GM19397 (cell line): ENCODE measurements at regions not wholly inside any gene's neighbourhood (a gene's known extent, or its start where the extent isn't known, plus 50 kb on each side); places are given as distances from the start of the nearest gene placed in this dataset.
A peak's percentile ranks its signal among the peaks of the same experiment; 100 is the strongest.
"Not testable (repeated sequence)": the region's sequence is repeated elsewhere in the genome, so short reads cannot be mapped to it uniquely, and the experiment has no call there.

ENCODE experiments used
- ATAC-seq: cut with Tn5 transposase; IDR thresholded peaks from one replicate; pipeline ENCODE4 v1.9.1; 2021; ENCODE audit warnings: mild to moderate bottlenecking, moderate library complexity; ENCODE audit not compliant: unreplicated experiment

DNA sequence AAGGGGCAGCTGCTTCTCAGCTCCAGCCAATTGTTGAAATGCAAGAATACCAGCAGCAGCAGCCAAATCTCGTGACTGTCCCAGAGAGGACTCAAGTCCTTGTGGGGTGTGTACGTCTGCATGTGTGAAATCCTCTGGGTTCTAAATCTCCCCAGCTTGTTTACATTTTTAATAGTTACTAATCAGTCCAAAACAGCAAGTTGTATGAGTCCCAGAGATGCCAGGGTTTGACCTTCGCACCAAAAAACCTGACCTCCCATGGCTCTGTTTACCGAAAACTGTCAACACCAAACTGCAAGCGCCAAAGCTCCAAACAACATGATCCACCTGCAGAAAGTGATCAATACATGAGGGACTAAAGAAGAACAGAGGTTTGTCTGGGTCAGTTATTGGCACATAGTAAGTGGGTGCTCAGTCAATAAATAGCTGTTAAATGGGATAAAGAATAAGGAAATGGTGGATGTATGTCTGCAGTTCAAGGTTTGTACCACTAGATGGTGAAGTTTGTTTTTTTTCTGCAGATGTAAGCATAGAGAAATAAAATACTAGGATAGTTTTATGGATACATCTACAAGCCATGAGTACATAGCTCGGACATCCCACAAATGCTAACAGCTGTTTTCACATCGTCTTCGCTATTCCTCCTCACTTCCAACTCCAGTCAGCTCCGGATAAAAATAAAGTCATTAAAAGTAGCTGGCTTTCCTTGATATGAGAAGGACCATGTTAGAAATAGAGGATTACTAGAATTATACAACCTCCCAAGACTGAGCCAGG is 85.3 kb upstream of the ADRB2 start:
- no peak for ATAC-seq

GRCh38 chr5:148741766-148742165 is 84.6 kb upstream of the ADRB2 start:
- not testable (repeated sequence) for ATAC-seq

DNA sequence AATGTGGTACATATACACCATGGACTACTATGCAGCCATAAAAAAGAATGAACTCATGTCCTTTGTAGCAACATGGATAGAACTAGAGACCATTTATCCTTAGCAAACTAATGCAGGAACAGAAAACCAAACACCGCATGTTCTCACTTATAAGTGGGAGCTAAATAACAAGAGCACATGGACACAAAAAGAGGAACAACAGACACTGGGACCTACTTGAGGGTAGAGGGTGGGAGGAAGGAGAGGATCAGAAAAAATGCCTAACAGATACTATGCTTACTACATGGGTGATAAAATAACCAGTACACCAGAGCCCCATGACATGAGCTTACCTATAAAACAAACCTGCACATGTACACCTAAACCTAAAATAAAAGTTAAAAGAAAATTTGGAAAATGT is 82.0 kb upstream of the ADRB2 start:
- ATAC-seq, result not testable (repeated sequence)

GRCh38 chr5:148746826-148747535 is 79.4 kb upstream of the ADRB2 start:
- peak; percentile 76 for ATAC-seq

- no peak for ATAC-seq
These were observed 78.9 kb upstream of the ADRB2 start for GRCh38 chr5:148747536-148747906.

GRCh38 chr5:148748702-148749392 is 77.6 kb upstream of the ADRB2 start:
- no peak for ATAC-seq

DNA sequence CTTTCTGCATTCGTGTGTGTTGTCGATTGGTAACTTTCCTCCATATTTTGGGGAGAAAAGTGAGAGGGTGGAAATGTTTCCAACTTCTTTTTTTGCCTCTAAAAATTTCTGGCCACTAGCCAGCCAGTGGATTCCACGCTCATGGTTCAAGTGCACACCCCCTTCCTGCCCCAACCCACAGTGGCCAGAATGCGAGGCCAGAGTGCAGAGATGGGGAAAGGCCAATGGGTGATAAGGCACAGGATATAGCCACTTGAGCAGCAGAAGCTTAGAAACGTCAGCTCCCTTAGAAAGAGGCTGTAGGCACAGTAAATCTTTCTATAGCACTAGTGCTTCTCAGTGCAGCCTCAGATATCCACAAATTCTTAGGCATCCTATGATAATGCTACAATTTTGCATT is 75.8 kb upstream of the ADRB2 start:
- no peak for ATAC-seq

GRCh38 chr5:148751025-148751424 is 75.4 kb upstream of the ADRB2 start:
- ATAC-seq, result no peak

DNA sequence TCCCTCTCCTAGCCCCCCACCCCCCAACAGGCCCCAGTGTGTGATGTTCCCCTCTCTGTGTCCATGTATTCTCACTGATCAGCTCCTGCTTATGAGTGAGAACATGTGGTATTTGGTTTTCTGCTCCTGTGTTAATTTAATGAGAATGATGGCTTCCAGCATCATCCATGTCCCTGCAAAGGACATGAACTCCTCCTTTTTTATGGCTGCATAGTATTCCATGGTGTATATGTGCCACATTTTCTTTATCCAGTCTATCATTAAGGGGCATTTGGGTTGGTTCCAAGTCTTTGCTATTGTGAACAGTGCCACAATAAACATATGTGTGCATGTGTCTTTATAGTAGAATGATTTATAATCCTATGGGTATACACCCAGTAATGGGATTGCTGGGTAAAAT is 74.0 kb upstream of the ADRB2 start:
- ATAC-seq, result not testable (repeated sequence)

GRCh38 chr5:148759101-148759500 is 67.3 kb upstream of the ADRB2 start:
- no peak for ATAC-seq

GRCh38 chr5:148760945-148761638 is 65.3 kb upstream of the ADRB2 start:
- peak; percentile 100 for ATAC-seq

DNA sequence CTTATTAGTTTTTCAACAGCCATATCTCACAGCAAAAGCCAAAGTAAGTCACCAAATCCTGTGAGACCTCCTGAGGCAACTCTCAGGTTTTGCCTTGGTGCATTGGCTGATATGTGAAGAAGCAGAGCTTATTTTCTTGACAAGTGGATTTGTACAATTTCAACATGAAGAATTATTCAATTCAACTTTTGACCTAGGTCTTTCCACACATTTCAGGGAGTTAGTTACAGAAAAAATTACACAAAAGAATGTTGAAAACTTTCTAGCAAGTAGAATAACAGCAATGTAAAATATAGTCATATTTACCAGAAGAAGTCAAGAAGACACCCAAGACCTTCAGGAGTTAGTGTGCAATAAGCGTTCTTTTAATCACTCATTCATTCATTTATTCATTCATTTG is 62.4 kb upstream of the ADRB2 start:
- no peak for ATAC-seq

- no peak for ATAC-seq
These were observed 61.4 kb upstream of the ADRB2 start for GRCh38 chr5:148765061-148765460.

DNA sequence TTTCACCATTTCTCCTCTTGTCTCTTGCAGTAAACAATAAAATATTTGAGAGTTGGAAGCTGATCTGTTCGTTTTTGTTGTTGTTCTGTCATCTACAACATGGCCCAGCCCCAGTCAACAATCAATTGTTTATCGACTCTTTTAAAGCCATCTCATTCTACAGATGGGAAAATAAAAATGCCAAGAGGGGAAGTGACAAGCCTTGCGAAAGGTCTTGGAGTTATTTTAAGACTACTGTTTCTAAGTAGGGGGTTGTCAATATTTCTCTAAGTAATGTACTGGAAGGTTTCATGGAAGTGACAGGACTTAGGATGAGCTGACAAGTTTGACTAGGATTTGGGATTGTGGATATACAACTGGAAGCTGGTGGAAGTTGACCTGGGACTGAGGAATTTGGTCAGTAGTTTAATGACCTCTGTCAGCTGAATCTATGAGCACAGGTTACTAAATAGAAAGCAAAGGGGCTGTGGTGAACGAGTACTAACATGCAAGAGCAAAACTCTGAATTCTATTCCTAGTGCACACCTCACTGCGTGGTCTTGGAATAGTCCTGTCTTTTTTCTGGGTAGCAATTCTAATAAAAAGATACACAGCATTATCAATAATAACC is 57.5 kb upstream of the ADRB2 start:
- ATAC-seq, result no peak

GRCh38 chr5:148769941-148770340 is 56.5 kb upstream of the ADRB2 start:
- no peak for ATAC-seq

GRCh38 chr5:148774313-148774712 is 52.1 kb upstream of the ADRB2 start:
- ATAC-seq, result no peak

GRCh38 chr5:148776261-148776660 is 50.1 kb upstream of the ADRB2 start:
- ATAC-seq, result no peak
